HTR-8/SVneo (cell line): ENCODE measurements at regions not wholly inside any gene's neighbourhood (a gene's known extent, or its start where the extent isn't known, plus 50 kb on each side); places are given as distances from the start of the nearest gene placed in this dataset.
A peak's percentile ranks its signal among the peaks of the same experiment; 100 is the strongest.
"Not testable (repeated sequence)": the region's sequence is repeated elsewhere in the genome, so short reads cannot be mapped to it uniquely, and the experiment has no call there.

Experiments
- DNase-seq: peaks from one replicate; pipeline ENCODE4 v3.0.0; 2011; ENCODE audit warnings: low spot score, mixed read lengths; ENCODE audit not compliant: insufficient read length
- FAIRE-seq: peaks from 2 replicates; lab custom pipeline; 2011; peaks lifted over from hg19 to GRCh38; lab: Jason Lieb, UNC

DNA sequence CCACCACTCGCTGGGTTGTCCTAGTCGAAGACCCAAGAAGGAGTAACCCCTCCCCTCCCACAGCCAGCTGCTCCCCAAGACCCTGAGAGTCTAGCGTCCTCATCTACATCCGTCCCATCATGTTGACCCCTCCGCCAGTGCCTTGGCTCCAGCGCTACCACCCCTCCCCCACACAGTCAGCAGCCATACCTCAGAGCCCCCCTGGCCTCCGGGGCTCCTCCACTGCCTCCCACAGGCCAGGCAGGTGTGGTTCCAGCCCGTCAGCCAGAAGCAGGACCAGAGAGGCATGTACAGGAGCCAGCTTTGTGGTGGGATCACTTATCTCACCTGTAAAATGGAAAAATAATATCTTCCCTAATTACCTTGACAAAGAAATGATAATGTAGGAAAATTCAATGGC is 51.5 kb upstream of the PHF21B start:
- FAIRE-seq (no peak), DNase-seq (no peak)

DNA sequence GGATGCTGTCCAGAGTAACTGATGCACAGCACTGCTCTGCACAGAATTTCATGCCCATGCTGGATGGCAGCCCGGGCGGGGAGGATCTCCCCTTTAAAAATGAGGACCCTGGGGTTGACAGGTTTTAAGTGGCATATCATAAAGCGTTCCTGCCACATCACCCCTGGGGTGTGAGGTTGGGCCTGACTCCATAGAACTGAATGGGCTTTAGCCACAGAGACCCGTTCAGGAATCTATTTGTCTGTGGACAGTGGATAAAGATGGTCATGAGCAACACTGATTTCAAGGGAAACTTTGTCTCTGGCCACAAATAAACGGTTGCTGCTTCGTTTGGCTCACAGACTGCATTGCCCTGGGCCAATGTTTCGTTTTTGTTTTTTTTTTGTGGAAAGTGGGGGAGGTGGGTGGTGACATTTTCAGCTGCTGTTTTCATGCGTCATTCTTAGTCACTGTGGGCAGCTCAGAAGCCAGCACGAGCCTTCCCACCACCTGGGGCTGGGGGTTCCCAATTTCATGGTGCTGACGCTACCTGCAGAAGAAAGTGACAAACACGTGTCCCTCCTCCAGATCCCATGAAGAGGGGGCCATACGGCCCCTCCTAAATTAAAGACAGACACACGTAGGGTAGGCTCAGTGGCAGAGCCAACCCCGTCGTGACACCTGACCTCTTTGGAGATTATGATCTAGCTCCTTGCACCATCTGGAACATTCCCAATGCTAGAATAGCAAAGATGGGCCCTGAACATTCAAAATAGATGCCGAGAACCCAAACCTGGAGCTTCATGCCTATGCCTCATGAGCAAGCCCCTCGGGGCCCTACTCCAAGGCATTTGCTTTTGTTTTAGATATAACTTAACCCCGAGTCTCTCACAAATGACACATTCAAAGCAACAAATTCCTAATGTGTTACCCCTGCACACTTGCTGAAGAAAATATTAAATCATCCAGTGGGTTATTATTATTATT is 54.8 kb upstream of the PHF21B start:
- DNase-seq, result peak; percentile 53
- no peak for FAIRE-seq

DNA sequence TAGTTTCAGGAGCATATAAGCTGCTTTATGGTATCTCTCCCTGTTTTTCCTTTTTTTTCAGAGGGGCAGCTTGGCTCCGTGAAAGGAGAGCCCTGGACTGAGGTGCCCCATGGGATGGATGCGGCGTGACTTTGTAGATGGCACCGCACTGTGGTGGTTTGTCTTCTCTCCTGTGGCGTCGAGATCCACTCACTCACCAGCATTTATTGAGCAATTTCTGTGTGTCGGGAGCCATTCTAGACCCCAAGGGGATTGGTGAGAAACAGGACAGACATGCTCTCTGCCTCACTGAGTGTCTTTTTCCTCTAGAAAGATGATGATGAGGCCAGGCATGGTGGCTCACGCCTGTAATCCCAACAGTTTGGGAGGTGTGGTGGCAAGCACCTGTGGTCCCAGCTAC is 55.9 kb upstream of the PHF21B start:
- DNase-seq (no peak), FAIRE-seq (no peak)

DNA sequence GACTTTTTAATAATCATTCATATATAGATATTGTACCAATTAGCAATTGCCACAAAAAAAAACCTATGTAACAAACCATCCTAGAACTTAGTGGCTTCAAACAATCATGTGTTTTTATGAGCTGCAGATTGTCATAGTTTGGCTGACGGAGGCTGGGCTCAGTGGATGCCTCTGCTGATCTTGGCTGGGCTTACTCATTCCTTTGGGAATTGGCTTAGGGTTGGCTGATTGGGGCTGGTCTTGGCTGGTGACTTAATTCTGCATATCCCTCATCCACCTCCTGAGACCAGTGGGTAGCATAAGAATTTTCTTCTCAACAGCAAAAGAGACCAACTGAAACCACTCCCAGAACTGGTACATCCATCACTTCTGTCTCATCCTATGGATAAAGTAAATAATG is 57.9 kb upstream of the PHF21B start:
- DNase-seq (no peak), FAIRE-seq (no peak)

DNA sequence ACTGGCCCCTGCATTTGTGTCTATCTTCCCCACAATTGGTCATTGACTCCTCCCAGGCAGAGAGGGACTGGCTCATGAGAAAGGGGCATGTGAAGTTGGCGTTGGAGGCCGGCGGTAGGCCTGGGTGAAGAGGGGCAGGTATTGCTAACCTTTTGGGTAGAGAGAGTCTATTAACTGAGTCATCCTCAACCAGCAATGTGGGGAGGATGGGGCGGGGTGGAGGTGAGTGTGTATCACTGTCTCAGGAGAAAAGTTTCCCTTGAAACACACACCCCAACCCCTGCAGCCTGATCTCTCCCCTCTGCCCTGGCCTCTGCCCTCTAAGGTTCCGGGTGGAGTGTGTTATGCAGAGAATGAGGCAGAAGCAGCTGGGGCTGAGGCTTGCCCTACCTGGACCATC is 60.1 kb upstream of the PHF21B start:
- FAIRE-seq (no peak), DNase-seq (no peak)

DNA sequence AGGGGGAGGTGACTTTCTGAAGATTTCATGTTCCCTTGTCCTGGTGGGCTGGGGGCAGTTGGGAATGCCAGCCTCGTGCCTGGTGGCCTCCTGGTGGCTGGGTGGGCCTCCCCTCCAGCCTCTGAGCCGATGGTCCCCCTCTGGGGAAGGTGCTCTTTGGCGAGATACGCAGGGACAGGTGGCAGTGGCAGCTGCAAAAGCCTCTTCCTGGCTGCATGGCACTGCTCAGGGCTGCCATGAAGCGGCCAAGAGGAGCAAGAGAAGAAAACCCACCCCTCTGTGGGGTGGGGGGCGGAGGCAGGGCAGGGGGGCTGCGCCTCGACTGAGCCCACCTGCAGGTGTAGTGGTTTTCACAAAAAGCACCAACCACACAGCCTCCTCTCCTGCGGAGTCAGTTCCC is 61.8 kb upstream of the PHF21B start:
- FAIRE-seq, result no peak
- DNase-seq, result no peak

DNA sequence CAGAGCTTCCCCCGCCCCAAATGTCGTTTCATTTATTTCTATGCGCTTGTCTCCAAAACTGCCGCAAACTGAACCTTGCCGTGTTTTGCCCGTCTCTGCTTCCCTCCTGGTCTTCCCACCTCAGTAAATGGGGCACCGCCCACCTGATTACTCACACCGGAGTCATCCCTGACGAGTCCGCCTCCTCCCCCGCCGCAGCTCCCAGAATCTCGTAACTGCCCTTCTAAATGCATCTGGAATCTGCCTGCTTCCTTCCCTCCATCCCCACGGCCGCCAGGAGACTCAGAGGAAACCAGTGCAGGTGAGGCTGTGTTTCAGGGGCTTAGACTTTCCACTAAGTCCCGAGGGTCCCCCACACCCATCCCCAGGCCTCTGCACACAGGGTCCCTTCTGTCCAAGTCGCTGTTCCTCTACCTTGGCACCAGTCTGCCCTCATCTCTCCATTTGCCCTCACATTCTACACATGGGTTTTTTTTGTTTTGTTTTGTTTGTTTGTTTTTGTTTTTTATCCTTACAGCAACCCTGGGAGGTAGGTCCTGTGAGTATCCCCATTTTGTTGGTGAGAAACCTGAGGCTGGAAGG is 62.6 kb upstream of the PHF21B start:
- FAIRE-seq, result no peak
- peak; percentile 72 for DNase-seq

DNA sequence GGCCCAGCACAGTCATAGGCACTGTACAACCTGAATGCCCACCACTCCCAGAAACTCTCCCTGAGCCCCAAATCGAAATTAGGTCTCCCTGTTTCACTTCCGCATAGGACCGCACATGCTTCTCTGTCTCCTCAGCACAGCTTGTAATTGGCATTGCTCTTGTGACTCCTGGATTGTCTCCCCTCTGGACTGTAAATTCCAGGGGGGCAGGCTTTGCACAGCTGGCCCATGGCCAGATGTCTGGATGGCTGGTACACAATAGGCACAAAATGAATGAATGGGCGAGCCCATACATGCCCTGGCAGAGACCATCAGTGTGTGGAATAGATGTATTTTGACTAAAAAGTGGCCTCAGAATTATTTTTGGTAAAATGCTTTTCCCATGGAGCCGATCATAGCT is 63.3 kb upstream of the PHF21B start:
- FAIRE-seq, result no peak
- DNase-seq, result no peak

DNA sequence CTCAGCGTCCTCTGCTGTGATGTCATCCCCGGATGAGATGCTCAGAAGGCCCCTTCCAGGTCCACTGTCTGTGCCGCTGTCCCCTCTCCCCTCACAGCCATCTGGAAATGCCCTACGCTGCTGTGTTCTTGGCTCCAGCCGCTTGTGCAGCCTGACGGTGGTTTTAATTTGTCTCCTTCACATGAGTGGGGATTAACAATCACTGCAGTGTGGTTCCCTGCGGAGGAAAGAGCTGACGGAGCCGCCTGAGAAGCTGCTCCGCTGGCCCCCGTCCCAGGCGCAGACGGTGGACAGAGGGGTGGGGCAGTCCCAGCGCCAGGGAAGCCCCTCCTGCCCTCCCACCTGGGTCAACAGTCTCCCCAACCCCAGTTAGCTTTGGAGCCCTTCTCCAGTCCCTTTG is 67.5 kb upstream of the PHF21B start:
- FAIRE-seq (no peak), DNase-seq (no peak)

DNA sequence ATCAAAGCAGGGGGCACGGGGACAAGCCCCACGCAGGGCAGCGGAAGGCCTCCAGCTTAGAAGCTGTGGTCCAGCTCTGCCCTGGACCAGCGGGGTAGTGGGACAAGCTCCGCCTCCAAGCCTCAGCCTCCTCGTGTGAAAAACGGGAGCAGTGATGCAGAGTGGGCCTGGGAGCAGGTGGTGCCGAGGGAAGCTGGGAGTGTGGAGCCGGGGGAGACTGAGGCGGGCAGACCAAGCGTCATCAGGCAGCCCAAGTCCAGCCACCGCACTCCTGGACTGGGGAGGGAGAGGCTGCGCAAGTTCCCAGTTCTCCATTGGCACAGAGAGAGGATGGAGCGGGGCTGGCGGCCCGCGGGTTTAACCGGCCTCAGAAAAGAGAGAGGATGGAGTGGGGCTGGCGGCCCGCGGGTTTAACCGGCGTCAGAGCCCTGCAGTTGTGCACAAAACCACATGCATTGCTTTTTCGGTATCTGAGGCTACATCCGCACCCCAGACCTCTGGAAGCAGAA is 68.1 kb upstream of the PHF21B start:
- FAIRE-seq, result no peak

DNA sequence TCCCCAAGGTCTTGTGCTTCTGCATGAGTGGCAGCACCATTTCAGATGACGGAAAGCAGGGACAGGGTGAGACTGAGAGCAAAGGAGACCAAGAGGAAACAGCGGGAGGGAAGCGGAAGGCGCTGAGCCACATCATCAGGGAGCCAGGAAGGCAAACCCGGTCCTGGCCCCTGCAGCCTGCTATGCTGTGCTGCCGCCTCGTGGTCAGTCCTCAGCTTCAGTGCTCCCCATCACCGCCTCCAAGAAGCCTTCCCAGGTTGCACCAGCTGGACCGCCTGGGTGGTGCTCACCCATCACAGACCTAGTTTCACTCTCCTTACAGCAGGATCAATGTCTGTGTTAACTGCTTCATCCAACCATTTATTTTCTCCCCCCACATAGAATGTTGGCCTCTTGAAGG is 73.0 kb upstream of the PHF21B start:
- FAIRE-seq (no peak), DNase-seq (no peak)

More for the DNA sequence above, 68.1 kb upstream of the PHF21B start:
- no peak for DNase-seq

DNA sequence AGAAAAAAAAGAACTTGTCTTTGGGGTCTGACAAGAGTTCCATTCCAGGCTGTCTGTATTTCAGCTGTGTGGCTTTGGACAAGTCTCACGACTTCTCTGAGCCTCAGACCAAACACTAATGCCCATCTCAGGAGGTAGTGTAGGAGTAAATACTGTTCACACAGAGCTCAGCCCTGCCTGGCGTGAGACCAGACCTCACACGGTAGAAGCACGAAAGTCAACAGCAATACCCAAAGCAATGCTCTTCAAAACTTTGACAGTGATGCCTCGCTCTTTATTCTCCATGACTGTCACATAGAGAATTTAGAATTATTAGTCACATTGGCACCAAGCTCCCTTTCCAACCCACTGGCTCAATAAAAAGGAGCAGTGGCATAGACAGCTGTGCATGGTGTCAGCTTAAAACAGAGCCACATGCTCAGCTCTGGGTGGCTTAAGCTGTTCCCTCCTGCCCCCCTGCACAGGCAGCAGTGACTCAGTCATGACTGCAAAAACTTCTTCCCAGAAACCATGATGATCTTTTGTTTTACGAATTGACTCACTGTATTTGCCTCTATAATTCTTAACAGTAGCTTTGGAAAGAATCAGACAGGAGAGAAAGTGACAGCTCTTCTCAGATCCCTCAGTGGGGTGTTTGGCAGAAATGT is 74.0 kb upstream of the PHF21B start:
- no peak for FAIRE-seq

DNA sequence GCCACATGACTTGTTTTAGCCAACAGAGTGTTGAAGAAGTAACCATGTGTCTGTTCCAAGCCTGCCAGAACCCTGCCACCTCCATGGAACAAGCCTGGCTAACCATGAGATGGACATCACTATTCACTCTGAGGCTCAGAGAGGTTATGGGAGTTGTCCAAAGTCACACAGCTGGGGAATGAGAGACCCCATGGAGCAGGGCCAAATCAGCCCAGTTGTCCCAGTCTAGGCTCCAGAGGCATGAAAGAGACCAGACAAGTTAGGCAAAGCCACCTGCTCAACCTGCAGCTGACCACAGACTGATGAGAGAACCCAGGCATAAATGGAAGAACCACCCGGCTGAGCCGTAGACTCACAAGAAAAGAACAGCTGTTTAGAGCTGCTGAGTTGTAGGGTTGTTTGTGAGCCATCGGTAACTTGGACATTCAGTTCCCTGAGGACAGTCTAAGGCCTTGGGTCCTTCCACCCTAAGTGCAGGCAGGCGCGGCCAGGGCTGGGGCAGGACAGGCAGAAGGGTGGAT is 74.7 kb upstream of the PHF21B start:
- DNase-seq (no peak), FAIRE-seq (no peak)

More for the DNA sequence above, 74.0 kb upstream of the PHF21B start:
- DNase-seq, result peak; percentile 21

DNA sequence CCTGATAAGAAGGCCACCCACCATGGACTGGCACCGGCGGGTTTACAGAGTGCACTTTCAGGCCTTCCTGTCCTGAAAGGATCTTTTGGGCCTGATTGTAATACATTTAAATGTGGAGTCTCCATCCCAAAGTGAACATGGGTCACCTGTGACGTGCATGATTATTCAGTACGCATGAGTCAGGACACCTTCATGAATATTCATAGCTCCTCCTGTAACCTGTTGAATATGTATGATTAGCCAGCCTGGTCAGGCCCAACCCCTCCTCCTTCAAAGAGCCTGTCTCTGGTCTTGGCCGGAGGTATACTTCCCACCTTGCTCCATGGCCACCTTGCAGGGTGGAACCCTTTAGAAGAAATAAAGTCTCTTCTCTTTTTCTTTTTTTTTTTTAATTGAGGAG is 75.9 kb upstream of the NUP50 start:
- DNase-seq (no peak), FAIRE-seq (no peak)

DNA sequence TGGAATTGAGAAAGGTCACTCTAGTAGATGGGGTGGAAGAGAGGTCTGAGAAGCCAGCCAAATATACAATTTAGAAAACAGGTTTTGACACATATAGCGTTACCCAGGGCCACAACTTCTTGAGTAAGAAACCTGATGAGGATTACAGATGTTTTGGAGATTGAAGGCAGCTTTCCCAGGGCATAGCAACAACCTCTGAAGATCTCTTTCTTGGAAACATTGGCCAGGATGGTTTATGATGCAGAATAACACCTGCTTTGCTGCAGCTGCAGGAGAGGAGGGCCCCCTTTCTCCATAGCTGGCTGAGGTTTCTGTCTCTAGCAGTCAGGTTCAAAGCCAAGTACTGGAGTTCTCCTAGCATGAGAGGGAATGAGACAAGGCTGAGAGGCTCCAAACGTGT is 75.1 kb upstream of the NUP50 start:
- FAIRE-seq (no peak), DNase-seq (no peak)

DNA sequence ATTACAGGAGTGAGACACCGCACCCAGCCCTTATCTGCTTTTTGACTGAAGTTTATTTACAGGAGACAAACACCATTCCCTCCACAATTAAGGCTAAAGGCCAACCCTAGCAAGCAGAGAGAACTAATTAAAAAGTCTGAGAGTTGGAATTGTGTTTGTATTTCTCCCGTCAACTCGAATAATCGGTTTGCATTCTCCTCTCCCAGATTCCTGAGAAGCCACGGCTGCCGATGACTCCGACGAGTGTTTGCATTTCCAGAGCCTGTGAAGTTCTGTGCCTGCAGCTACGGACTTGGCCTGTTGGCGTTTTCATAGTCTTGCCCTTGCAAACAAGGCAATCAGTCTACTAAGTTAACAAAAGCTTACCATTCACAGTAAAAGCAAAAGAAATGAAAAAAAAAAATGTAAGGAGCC is 73.2 kb upstream of the NUP50 start:
- DNase-seq (no peak), FAIRE-seq (no peak)

DNA sequence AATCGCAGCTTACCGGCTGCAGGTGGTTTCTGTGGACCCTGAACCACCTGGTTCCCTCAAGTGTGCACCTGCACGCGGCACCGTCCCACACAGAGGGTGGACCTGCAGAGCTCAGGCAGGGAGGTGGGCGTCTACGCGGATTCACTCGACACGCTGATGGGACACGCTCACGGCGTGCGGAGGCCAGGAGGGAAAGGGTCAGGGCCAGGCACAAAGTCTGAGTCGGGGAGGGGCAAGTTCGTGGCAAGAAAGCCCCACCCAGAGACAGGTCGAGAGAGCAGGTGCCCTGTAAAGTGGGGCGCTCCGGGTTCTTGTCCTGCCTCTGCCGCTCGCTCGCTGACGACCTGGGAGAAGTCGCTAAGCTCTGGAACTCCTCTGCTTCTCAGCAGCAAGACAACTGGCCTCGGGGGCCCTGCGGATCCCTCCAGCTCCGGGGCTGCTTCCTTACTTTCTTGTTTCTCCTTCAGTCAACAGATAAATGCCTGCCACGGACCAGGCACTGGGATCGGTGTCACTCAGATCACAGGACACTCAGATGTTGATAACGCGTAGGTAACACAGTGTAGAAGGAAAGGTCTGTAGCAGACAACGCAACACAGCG is 72.4 kb upstream of the NUP50 start:
- DNase-seq (no peak), FAIRE-seq (no peak)

DNA sequence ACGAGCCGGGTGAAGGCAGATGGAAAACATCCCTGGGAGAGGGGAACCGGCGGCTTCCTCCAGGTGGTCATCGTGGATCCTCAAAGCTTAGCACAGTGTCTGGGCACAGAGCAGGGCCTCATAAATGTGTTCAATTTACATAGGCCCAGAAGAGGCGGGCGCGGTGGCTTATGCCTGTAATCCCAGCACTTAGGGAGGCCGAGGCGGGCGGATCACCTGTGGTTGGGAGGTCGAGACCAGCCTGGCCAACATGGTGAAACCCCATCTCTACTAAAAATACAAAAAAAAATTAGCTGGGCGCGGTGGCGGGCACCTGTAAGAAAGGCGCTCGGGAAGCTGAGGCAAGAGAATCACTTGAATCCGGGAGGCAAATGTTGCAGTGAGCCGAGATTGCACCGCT is 71.8 kb upstream of the NUP50 start:
- not testable (repeated sequence) for DNase-seq, FAIRE-seq

DNA sequence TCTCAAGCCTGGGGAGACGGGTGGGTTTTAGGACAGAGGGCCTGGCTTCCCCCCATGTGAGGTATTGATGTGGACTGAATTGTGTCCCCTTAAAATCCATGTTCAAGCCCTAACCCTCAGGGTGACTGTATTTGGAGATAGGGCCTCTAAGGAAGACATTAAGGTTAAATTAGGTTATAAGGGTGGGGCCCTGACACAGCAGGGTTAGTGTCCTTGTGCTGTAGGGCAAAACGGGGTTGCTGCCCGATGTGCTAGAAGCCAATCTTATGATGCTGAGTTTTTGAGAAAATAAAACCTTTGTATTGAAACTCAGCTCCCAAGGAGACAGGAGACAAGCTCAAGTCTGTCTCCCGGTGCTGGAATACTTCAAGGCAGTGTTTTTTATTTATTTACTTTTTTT is 71.1 kb upstream of the NUP50 start:
- FAIRE-seq, result no peak

DNA sequence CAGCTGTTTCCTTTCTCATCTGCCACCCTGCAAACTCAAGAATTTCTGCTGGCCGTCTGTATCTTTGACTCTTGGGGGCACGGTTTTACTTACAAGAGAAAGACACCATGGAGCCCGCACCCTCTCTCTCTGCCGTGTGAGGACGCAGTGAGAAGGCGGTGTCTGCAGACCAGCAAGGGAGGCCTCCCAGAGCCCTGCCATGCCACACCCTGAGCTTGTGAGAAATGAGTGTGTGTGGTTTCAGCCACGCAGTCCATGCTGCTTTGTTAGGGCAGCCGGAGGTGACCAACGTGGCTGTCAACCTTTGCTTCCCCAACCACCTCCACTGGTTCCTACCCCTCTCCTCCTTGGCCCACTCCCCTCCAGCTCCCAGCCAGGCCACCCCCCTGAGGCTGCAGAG is 70.1 kb upstream of the NUP50 start:
- FAIRE-seq (no peak), DNase-seq (no peak)

More for the DNA sequence above, 71.1 kb upstream of the NUP50 start:
- no peak for DNase-seq
